C4-2B (cell line): ENCODE measurements at regions not wholly inside any gene's neighbourhood (a gene's known extent, or its start where the extent isn't known, plus 50 kb on each side); places are given as distances from the start of the nearest gene placed in this dataset.
A peak's percentile ranks its signal among the peaks of the same experiment; 100 is the strongest.

ENCODE experiments used
- H3K27ac ChIP-seq: fragments of 450-650 bp; 2 replicates; pipeline ENCODE4 v1.5.1; 2017
- CTCF ChIP-seq: fragments of 450-650 bp; conservative IDR thresholded peaks from 2 replicates; pipeline ENCODE4 v1.5.1; 2017; ENCODE audit warnings: mild to moderate bottlenecking
- ZFX ChIP-seq: fragments of 450-650 bp; IDR thresholded peaks from 2 replicates; pipeline ENCODE4 v1.6.1; 2017

GRCh38 chrX:118220509-118220908, 103.9 kb upstream of the KLHL13 start:
- no peak for TF ChIP-seq ZFX
- no peak for TF ChIP-seq CTCF
- no peak overlapping the region for H3K27ac ChIP-seq

DNA sequence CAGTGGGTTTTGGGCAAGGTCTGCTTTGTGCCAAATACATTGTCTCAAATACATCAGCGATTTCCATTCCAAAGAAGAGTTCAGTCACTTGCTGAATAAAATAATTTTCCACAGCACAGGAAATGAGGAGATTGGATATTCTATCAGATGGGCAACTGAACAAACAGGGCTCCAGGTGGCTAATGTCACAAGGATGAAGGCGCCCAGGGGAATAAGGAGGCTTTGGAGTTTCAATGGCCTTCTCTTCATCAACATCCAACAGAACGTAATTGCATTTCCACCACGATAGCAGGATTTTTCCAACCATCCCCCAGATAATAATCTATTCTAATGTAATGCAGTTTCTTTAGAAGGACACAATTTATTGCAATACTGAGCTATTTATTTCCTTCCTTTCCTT, 104.7 kb upstream of the KLHL13 start:
- H3K27ac ChIP-seq, result no peak overlapping the region
- TF ChIP-seq ZFX, result no peak
- no peak for TF ChIP-seq CTCF

GRCh38 chrX:118221733-118222132, 105.1 kb upstream of the KLHL13 start:
- no peak for TF ChIP-seq ZFX
- no peak for TF ChIP-seq CTCF
- H3K27ac ChIP-seq, result no peak overlapping the region

- H3K27ac ChIP-seq, result no peak overlapping the region
- TF ChIP-seq CTCF (no peak), ZFX (no peak)
These were observed 105.8 kb upstream of the KLHL13 start for GRCh38 chrX:118222421-118222820.

DNA sequence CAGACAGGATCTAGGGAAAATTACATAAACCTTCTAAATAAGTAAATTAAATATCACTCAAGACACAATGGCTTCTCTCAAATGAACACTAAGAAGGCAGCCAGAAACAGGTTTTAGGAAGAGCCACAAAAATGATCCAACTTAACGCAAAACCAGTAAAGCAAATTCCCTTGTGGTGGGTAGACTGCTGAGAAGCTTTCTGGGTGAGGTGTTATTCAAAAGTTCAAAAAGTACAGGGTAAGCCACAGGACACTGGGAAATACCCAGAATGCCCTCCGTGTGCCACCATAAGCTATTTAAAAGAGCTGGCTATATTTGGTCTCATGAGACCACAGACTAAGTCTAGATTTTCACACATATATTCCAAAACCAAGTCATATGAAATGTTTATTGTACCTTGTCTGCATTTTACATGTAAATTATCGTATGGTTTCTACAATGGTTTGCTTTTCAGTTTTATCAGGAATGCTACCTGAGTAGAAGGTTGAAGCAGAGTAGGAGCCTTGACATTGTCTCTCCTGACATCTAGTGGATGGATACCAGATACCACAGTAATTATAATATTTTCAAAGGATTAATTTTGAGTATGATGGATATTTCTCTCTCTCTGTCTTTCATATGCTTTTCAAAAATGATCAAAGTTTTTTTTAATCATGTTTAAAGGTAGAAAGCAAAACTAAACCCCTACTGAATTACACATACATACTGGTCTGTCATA, 109.3 kb upstream of the KLHL13 start:
- TF ChIP-seq CTCF (peak; percentile 65), ZFX (no peak)
- no peak overlapping the region for H3K27ac ChIP-seq

DNA sequence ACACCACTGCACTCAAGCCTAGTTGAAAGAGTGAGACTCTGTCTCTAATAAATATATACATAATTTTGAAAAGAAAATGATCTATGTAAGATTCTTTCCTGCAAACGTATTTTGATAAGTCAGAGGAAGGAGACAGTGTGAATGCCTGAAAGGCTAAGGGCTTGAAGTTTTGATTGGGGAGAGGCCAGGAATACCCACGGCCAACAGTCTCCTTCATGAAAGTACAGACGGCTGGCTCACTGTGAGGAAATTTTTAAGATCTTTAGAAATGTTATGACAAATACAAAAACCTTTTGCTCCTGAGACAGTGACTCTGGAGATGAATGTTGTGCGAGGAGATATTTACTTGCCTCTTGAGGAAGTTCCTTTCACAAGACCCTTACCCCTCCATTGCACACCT, 111.4 kb upstream of the KLHL13 start:
- no peak overlapping the region for H3K27ac ChIP-seq
- TF ChIP-seq ZFX (no peak), CTCF (no peak)

DNA sequence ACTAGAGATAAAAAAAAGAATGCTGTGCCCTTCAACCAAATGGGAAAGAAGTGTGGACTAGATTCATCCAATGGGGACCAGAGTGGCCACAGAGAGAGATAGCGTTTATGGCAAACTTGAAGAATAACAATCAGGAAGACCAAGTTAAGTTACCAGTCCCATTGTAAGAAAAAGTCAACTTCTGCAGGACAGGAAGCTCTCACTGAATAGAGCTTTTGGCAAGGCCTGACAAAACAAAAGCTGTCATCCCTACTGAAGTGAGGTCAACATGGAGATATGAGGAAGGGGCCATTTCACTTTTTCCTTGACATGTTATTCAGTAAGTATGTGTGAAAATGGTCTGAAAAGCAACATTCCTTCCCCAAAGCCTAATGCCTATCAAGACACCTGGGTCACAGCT, 111.8 kb upstream of the KLHL13 start:
- no peak for TF ChIP-seq CTCF
- TF ChIP-seq ZFX, result no peak

More for the DNA sequence above, 111.8 kb upstream of the KLHL13 start:
- no peak overlapping the region for H3K27ac ChIP-seq
